ENCODE measurements at regions not wholly inside any gene's neighbourhood (a gene's known extent, or its start where the extent isn't known, plus 50 kb on each side); places are given as distances from the start of the nearest gene placed in this dataset.

DNA sequence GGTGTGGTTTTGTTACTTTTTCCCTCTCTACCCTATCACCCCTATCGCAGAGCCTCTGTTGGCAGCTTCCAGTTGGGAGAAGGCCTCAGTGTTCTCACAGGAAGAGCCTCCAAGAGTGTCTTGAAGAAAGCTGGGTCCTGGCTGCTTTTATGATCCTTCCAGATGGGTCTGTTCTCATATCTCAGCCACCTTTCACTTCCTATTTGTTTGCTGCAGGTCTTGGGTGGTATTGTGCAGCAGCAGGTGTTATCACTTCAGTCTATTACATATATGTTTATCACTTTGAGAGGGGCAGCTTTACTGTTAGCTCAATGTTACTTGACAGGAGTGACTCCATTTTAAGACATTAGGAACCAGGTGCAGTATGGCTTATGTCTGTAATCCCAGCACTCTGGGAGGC is 59.2 kb upstream of the GDNF start:
- Histone ChIP-seq H2BK20ac (ENCODE audit: low read depth, low read length) (no peak overlapping the region), H2BK5ac (ENCODE audit: low read depth, low read length, poor library complexity, severe bottlenecking) (no peak overlapping the region), H3K9ac (ENCODE audit: low read depth, low read length) (no peak overlapping the region), H3K4ac (ENCODE audit: low read depth, low read length) (no peak overlapping the region), H4K5ac (ENCODE audit: low read depth, low read length) (no peak overlapping the region), H4K20me1 (ENCODE audit: insufficient read depth, low read length) (no peaks in the 10 kb centered on the region), H3K27ac (ENCODE audit: insufficient read depth, low read length) (no peak overlapping the region), H4K8ac (ENCODE audit: low read depth in 2 of 2, low read length in 2 of 2) (no peak overlapping the region), H4K91ac (ENCODE audit: insufficient read depth, low read depth, low read length) (no peak overlapping the region), H2BK15ac (ENCODE audit: low read depth, low read length) (no peak overlapping the region), H2AK5ac (ENCODE audit: low read depth, low read length) (no peak overlapping the region), H3K9me1 (ENCODE audit: insufficient read depth, low read length) (no peaks in the 10 kb centered on the region), H3K23ac (ENCODE audit: low read depth, low read length) (no peak overlapping the region), H3K36me3 (ENCODE audit: control insufficient read depth, insufficient read depth, low read length) (no peaks in the 10 kb centered on the region), H2AK9ac (replicated peaks; ENCODE audit: low read depth, low read length, poor library complexity) (no peak overlapping the region), H2AFZ (replicated peaks; ENCODE audit: low read length, poor library complexity) (no peak overlapping the region), H2BK120ac (ENCODE audit: low read depth, low read length) (no peak overlapping the region), H3K4me3 (ENCODE audit: insufficient read depth, low read depth, low read length) (no peak overlapping the region), H3K79me1 (ENCODE audit: low read depth in 1 of 2, low read length in 2 of 2) (no peaks in the 10 kb centered on the region), H3K14ac (replicated peaks; ENCODE audit: low read depth, low read length) (no peak overlapping the region), H3K9me3 (ENCODE audit: control insufficient read depth, insufficient read depth, low read length) (no peaks in the 10 kb centered on the region), H3K27me3 (ENCODE audit: control insufficient read depth, insufficient read depth, low read length) (peaks cover 15% of the 10 kb centered on the region), H3K18ac (ENCODE audit: low read depth, low read length) (no peak overlapping the region), H3K4me2 (ENCODE audit: low read depth, low read length) (no peak overlapping the region), H3K56ac (ENCODE audit: extremely low read depth, insufficient read depth, low read length) (no peak overlapping the region), H3K4me1 (ENCODE audit: control insufficient read depth, insufficient read depth, low read length) (no peaks in the 10 kb centered on the region)
- dilution Hi-C loops (cut with HindIII; ENCODE audit: low sequenced_read_pairs, unreplicated experiment), result no loop called here
- no CpG with 5 or more reads among the region's 1 CpG for WGBS, 2 experiments (ENCODE audit: extremely low coverage in 2 of 2, insufficient read length in 1 of 2)
- no TSS peak for BruUV-seq (replicated peaks)
- DNase-seq, result no peak
- TF ChIP-seq RAD21 (IDR thresholded peaks at IDR 0.05; ENCODE audit: low read length), result no peak
- TF ChIP-seq, protein P1, sequence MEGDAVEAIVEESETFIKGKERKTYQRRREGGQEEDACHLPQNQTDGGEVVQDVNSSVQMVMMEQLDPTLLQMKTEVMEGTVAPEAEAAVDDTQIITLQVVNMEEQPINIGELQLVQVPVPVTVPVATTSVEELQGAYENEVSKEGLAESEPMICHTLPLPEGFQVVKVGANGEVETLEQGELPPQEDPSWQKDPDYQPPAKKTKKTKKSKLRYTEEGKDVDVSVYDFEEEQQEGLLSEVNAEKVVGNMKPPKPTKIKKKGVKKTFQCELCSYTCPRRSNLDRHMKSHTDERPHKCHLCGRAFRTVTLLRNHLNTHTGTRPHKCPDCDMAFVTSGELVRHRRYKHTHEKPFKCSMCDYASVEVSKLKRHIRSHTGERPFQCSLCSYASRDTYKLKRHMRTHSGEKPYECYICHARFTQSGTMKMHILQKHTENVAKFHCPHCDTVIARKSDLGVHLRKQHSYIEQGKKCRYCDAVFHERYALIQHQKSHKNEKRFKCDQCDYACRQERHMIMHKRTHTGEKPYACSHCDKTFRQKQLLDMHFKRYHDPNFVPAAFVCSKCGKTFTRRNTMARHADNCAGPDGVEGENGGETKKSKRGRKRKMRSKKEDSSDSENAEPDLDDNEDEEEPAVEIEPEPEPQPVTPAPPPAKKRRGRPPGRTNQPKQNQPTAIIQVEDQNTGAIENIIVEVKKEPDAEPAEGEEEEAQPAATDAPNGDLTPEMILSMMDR (conservative IDR thresholded peaks at IDR 0.05; ENCODE audit: low read depth, low read length), result no peak
- no peak for TF ChIP-seq MAFK (IDR thresholded peaks at IDR 0.05; ENCODE audit: low read depth, low read length)
- TF ChIP-seq MXI1 (IDR thresholded peaks at IDR 0.05; ENCODE audit: borderline replicate concordance, low read depth, low read length), result no peak
- no peak for TF ChIP-seq FOS (IDR thresholded peaks at IDR 0.05; ENCODE audit: low read depth, low read length)
- TF ChIP-seq, protein P2, sequence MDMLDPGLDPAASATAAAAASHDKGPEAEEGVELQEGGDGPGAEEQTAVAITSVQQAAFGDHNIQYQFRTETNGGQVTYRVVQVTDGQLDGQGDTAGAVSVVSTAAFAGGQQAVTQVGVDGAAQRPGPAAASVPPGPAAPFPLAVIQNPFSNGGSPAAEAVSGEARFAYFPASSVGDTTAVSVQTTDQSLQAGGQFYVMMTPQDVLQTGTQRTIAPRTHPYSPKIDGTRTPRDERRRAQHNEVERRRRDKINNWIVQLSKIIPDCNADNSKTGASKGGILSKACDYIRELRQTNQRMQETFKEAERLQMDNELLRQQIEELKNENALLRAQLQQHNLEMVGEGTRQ (IDR thresholded peaks at IDR 0.05; ENCODE audit: low read depth, low read length), result no peak
- TF ChIP-seq BHLHE40 (IDR thresholded peaks at IDR 0.05; ENCODE audit: low read depth, low read length), result no peak
- TF ChIP-seq NFE2L2 (IDR thresholded peaks at IDR 0.05; ENCODE audit: low read depth, low read length), result no peak
- no peak for TF ChIP-seq RCOR1 (IDR thresholded peaks at IDR 0.05; ENCODE audit: insufficient replicate concordance, low read length)
- TF ChIP-seq POLR2A (IDR thresholded peaks at IDR 0.05; ENCODE audit: low read depth, low read length), result no peak
- no peak for TF ChIP-seq SMC3 (IDR thresholded peaks at IDR 0.05; ENCODE audit: low read depth, low read length)
- no peak for TF ChIP-seq MAZ (IDR thresholded peaks at IDR 0.05; ENCODE audit: borderline replicate concordance, low read depth, low read length)
- TF ChIP-seq CEBPB (IDR thresholded peaks at IDR 0.05; ENCODE audit: low read depth, low read length), result no peak
- TF ChIP-seq RFX5 (IDR thresholded peaks at IDR 0.05; ENCODE audit: low read depth, low read length), result no peak
- ChIA-PET POLR2A (ENCODE audit: unreplicated experiment) (no interaction called here), CTCF (no interaction called here)
- ATAC-seq (ENCODE audit: low read depth), result no peak
- in situ Hi-C loops (cut with MboI; ENCODE audit: low sequenced_read_pairs), result no loop called here
- intact Hi-C loops (cut with micrococcal nuclease), result no loop called here
